HepG2 (cell line): ENCODE measurements at regions not wholly inside any gene's neighbourhood (a gene's known extent, or its start where the extent isn't known, plus 50 kb on each side); places are given as distances from the start of the nearest gene placed in this dataset.

Experiments
- ATAC-seq: fragments of 200-7000 bp; cut with Tn5 transposase; 3 replicates; pipeline ENCODE4 v1.9.1; 2020; ENCODE audit warnings: mild to moderate bottlenecking, moderate library complexity
- BruUV-seq: library from RNA; stranded (reverse); fragments of 400-500 nt; replicated peaks from 2 replicates; lab custom pipeline; 2021; lab: Mats Ljungman, UMichigan
- CTCF ChIA-PET: fragments of 300-600 bp; formaldehyde crosslinking; extraction: SDS; loops from one replicate; lab custom pipeline; 2021; ENCODE audit warnings: low total read pairs, inconsistent platforms, low intra/inter-chr PET ratio; lab: Yijun Ruan, JAX
- POLR2A ChIA-PET: fragments of 350-600 bp; sonication (Branson Sonifier 250); formaldehyde crosslinking; loops from one replicate; lab custom pipeline; 2020; ENCODE audit warnings: antibody characterized with exemption, inconsistent platforms; lab: Yijun Ruan, JAX
- DNase-seq: peaks from one replicate; pipeline ENCODE4 v3.0.0-alpha.2; 2015; ENCODE audit warnings: low spot score
- FAIRE-seq: peaks from 3 replicates; lab custom pipeline; 2011; peaks lifted over from hg19 to GRCh38; lab: Jason Lieb, UNC
- H2AFZ ChIP-seq: one replicate; pipeline ENCODE4 v1.6.1; 2011; ENCODE audit warnings: low read length, inconsistent platforms
- H3K27ac ChIP-seq: fragments of 300-600 bp; 3 replicates; pipeline ENCODE4 v1.8.0; 2011; ENCODE audit warnings: mixed run types, mild to moderate bottlenecking, mixed read lengths, low read length, inconsistent platforms; ENCODE audit not compliant: insufficient read depth; ENCODE audit errors: extremely low read length
- H3K27me3 ChIP-seq, 2 experiments: fragments of 200-600 bp in 1 of 2; 2 replicates in 1 of 2; 3 replicates in 1 of 2; pipeline versions ENCODE4 v1.6.0 to v1.8.0; 2011; ENCODE audit warnings: low read length in 2 of 2, mild to moderate bottlenecking in 2 of 2, moderate library complexity in 2 of 2, inconsistent platforms in 1 of 2; ENCODE audit not compliant: insufficient read depth in 2 of 2, control insufficient read depth in 1 of 2
- H3K36me3 ChIP-seq, 2 experiments: fragments of 200-600 bp in 1 of 2; replicated peaks in 1 of 2; 2 replicates in 1 of 2; 3 replicates in 1 of 2; pipeline versions ENCODE4 v1.5.1 to v1.8.0; 2011; ENCODE audit warnings: low read length in 2 of 2, inconsistent platforms in 1 of 2; ENCODE audit not compliant: insufficient read depth in 2 of 2, control insufficient read depth in 1 of 2
- H3K4me1 ChIP-seq: 2 replicates; pipeline ENCODE4 v1.5.1; 2012; ENCODE audit warnings: low read length, inconsistent platforms; ENCODE audit not compliant: insufficient read depth
- H3K4me2 ChIP-seq: 2 replicates; pipeline ENCODE4 v1.6.0; 2011; ENCODE audit warnings: low read depth, low read length, inconsistent platforms
- H3K4me3 ChIP-seq, 3 experiments: fragments of 200-600 bp in 1 of 3; sonication (generic), shearing (Covaris generic) in 1 of 3; replicated peaks in 1 of 3; 2 replicates each; pipeline ENCODE4 v1.5.1; 2011 to 2016; ENCODE audit warnings: low read length in 3 of 3, inconsistent platforms in 2 of 3, low read depth in 2 of 3, mild to moderate bottlenecking in 2 of 3, control low read depth in 1 of 3, mixed read lengths in 1 of 3; ENCODE audit not compliant: insufficient read depth in 1 of 3
- H3K79me2 ChIP-seq: one replicate; pipeline ENCODE4 v1.6.1; 2011; ENCODE audit warnings: low read length, inconsistent platforms; ENCODE audit not compliant: insufficient read depth
- H3K9ac ChIP-seq: 2 replicates; pipeline ENCODE4 v1.6.0; 2011; ENCODE audit warnings: mild to moderate bottlenecking, low read depth, low read length, inconsistent platforms; ENCODE audit not compliant: insufficient read depth
- H3K9me3 ChIP-seq: 2 replicates; pipeline ENCODE4 v1.5.1; 2012; ENCODE audit warnings: mild to moderate bottlenecking, low read length
- H4K20me1 ChIP-seq: 2 replicates; pipeline ENCODE4 v1.6.0; 2011; ENCODE audit warnings: inconsistent platforms, mild to moderate bottlenecking, low read length, moderate library complexity; ENCODE audit not compliant: insufficient read depth
- EZH2 ChIP-seq: conservative IDR thresholded peaks from 2 replicates; pipeline ENCODE4 v1.6.1; 2012; ENCODE audit warnings: mild to moderate bottlenecking, low read depth, low read length, moderate library complexity
- SSRP1 ChIP-seq: IDR thresholded peaks from 2 replicates; pipeline ENCODE4 v1.6.1; 2016; ENCODE audit warnings: control low read depth
- ZNF780A ChIP-seq: sonication (generic); formaldehyde crosslinking; IDR thresholded peaks from 2 replicates; pipeline ENCODE4 v1.8.0; 2022; ENCODE audit warnings: mild to moderate bottlenecking, missing genetic modification reagents, moderate library complexity
- WGBS: methylation state at CpG from one replicate; pipeline ENCODE4 v1.1.6; 2017; ENCODE audit warnings: low lambda C conversion rate; 5-methylcytosine and 5-hydroxymethylcytosine counted together
- in situ Hi-C: cut with HindIII; loops from 2 replicates; pipeline ENCODE4 v1.10.0; 2017; ENCODE audit warnings: low pct_unique_long_range_greater_than_20kb; ENCODE audit not compliant: extremely low pct_ligation_motif_present
- intact Hi-C: fragments of 100-400 bp; cut with micrococcal nuclease; formaldehyde crosslinking; loops from one replicate; pipeline ENCODE4 v1.10.0; 2022; ENCODE audit not compliant: unreplicated experiment
- TF ChIP-seq, protein P1 (sequence below): sonication (generic); formaldehyde crosslinking; IDR thresholded peaks from 2 replicates; pipeline ENCODE4 v1.4.0; 2020; ENCODE audit warnings: mild to moderate bottlenecking, missing genetic modification reagents

DNA sequence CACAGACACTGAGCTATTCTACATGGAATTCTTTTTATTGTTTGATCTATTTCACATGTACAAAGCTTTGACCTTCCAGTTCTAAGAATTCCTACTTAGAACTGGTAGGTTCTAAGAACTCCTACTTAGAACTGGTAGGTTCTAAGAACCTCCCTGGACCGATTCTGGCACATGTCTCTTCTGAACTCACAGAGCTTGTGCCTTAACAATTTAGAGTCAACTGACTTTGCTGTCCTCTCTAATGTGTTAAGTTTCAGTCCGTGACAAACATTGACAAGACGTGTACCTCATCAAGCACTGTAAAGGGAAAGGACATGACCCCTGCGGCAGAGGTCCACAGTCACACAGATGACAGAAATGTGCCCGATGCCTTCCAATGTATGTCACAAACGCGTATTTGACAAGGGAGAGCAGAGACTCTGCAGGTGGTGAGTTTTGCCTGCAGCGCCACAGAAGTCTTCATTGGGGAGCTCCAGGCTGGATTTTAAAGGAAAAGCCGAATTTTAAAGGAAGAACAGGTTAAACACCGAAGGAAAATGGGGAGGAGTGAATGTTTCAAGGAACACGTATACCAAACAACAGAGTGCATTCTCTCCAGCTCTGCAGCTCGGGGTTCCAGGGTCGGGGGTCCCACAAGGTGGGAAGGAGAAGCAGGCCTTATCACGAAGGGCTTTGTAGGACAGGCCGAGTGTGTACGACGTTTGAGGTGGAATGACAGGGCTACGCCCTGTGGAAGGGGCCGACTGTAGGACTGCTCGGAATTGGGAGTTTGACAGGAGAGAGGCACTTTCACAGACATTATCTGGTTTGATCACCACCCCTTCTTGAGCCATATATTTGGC, 161.1 kb upstream of the KLF14 start:
- Histone ChIP-seq H3K4me2 (no peak overlapping the region), H3K27me3 (no peaks in the 10 kb centered on the region), H3K4me1 (peaks cover 83% of the 10 kb centered on the region), H3K4me3 (no peak overlapping the region), H3K36me3 (peaks cover 19 to 47% of the 10 kb centered on the region in 2 experiments), H3K9ac (peak overlapping the region; percentile 17; the same call in 1 of the 2 replicates), H3K9me3 (no peaks in the 10 kb centered on the region), H4K20me1 (peaks cover 9% of the 10 kb centered on the region), H2AFZ (no peak overlapping the region), H3K27ac (peak overlapping the region; percentile 36), H3K79me2 (peaks cover 90% of the 10 kb centered on the region)
- FAIRE-seq: no peak
- DNase-seq: no peak
- no peak for TF ChIP-seq EZH2
- TF ChIP-seq ZNF780A (CRISPR knock-in tag): no peak
- TF ChIP-seq, protein P1, sequence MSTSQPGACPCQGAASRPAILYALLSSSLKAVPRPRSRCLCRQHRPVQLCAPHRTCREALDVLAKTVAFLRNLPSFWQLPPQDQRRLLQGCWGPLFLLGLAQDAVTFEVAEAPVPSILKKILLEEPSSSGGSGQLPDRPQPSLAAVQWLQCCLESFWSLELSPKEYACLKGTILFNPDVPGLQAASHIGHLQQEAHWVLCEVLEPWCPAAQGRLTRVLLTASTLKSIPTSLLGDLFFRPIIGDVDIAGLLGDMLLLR (CRISPR knock-in tag): no peak
- 0 out of 2 replicates have a peak, but pooled peaks have one; percentile 14 for TF ChIP-seq SSRP1 (CRISPR knock-in tag)
- ChIA-PET CTCF (interaction anchor here (1.0 kb wide), 1 partner anchor 20 kb away, joined by 3 read pairs; no protein-coding TSS in a partner anchor), POLR2A (interaction anchor here (1.0 to 2.7 kb wide), 4 partner anchors 9 to 87 kb away, joined by 3 to 10 read pairs (median 4); no protein-coding TSS in a partner anchor)
- intact Hi-C loops: no loop called here
- BruUV-seq: no TSS peak
- in situ Hi-C loops: loop anchor here (10.0 kb wide), 1 partner anchor 150 kb away; no protein-coding TSS in a partner anchor
- no peak for ATAC-seq
- WGBS: 92% methylated on average over 20 of the region's 20 CpGs
